Peyer's patch (tissue), 4 donors: ENCODE measurements at regions not wholly inside any gene's neighbourhood (a gene's known extent, or its start where the extent isn't known, plus 50 kb on each side); places are given as distances from the start of the nearest gene placed in this dataset.

Source experiments
- DNase-seq, 3 donors: peaks; one replicate each; pipeline ENCODE4 v3.0.0-alpha.2; 2017 to 2019
- H3K27ac ChIP-seq, 4 donors: fragments of 200-600 bp; sonication (generic); one replicate each; pipeline ENCODE4 v1.5.1; 2016 to 2019
- H3K27me3 ChIP-seq, 2 donors: fragments of 200-600 bp; sonication (generic); one replicate each; pipeline ENCODE4 v1.5.1; 2019
- H3K36me3 ChIP-seq, 3 donors: fragments of 200-600 bp; sonication (generic); one replicate each; pipeline ENCODE4 v1.5.1; 2016 to 2019
- H3K4me1 ChIP-seq, 4 donors: fragments of 200-600 bp; sonication (generic); one replicate each; pipeline ENCODE4 v1.5.1; 2016 to 2019
- H3K4me3 ChIP-seq, 4 donors: fragments of 200-600 bp; sonication (generic); 1 replicate in 3 of 4; 2 replicates in 1 of 4; pipeline ENCODE4 v1.5.1; 2016 to 2019; ENCODE audit warnings: mild to moderate bottlenecking in 1 of 4
- H3K9me3 ChIP-seq, 4 donors: fragments of 200-600 bp; sonication (generic); one replicate each; pipeline ENCODE4 v1.5.1; 2016 to 2019; ENCODE audit warnings: mild to moderate bottlenecking in 1 of 4
- CTCF ChIP-seq, 6 experiments: fragments of 450-650 bp in 4 of 6; fragments of 200-600 bp in 2 of 6; sonication (generic) in 1 of 6; IDR thresholded peaks; one replicate each; pipeline ENCODE4 v1.5.1; 2017 to 2019; ENCODE audit warnings: antibody characterized with exemption in 6 of 6, mild to moderate bottlenecking in 3 of 6, moderate library complexity in 1 of 6
- POLR2A ChIP-seq, 2 donors: fragments of 450-650 bp; IDR thresholded peaks; one replicate each; pipeline ENCODE4 v1.5.1; 2017; ENCODE audit warnings: antibody characterized with exemption in 2 of 2, mild to moderate bottlenecking in 2 of 2, moderate library complexity in 2 of 2

- H3K4me1 ChIP-seq: no peaks in the 10 kb centered on the region
- DNase-seq: no peak
- H3K4me3 ChIP-seq: no peak overlapping the region
- H3K9me3 ChIP-seq: no peaks in the 10 kb centered on the region
- H3K36me3 ChIP-seq: no peaks in the 10 kb centered on the region
- TF ChIP-seq CTCF (IDR thresholded peaks at IDR 0.05): no peak
- TF ChIP-seq POLR2A (IDR thresholded peaks at IDR 0.05): no peak
- no peak overlapping the region for H3K27ac ChIP-seq
- H3K27me3 ChIP-seq: no peaks in the 10 kb centered on the region
These were observed 279.8 kb downstream of the SEC23IP start for GRCh38 chr10:120172356-120172755.

- no peak for DNase-seq
- H3K27me3 ChIP-seq: no peaks in the 10 kb centered on the region
- no peaks in the 10 kb centered on the region for H3K9me3 ChIP-seq
- no peaks in the 10 kb centered on the region for H3K4me1 ChIP-seq
- H3K27ac ChIP-seq: no peak overlapping the region
- H3K4me3 ChIP-seq: no peak overlapping the region
- TF ChIP-seq POLR2A (IDR thresholded peaks at IDR 0.05): no peak
- TF ChIP-seq CTCF (IDR thresholded peaks at IDR 0.05): no peak
- no peaks in the 10 kb centered on the region for H3K36me3 ChIP-seq
These were observed 282.0 kb downstream of the SEC23IP start for GRCh38 chr10:120174491-120174890.

- H3K4me3 ChIP-seq: no peak overlapping the region
- no peak for DNase-seq
- H3K27me3 ChIP-seq: no peaks in the 10 kb centered on the region
- TF ChIP-seq POLR2A (IDR thresholded peaks at IDR 0.05) (no peak), CTCF (IDR thresholded peaks at IDR 0.05) (no peak)
- H3K9me3 ChIP-seq: no peaks in the 10 kb centered on the region
- H3K27ac ChIP-seq: no peak overlapping the region
- H3K36me3 ChIP-seq: no peaks in the 10 kb centered on the region
- H3K4me1 ChIP-seq: no peaks in the 10 kb centered on the region
These were observed 279.7 kb upstream of the PLPP4 start for GRCh38 chr10:120177330-120177729.

GRCh38 chr10:120180160-120180559 lies 276.9 kb upstream of the PLPP4 start:
- TF ChIP-seq CTCF (IDR thresholded peaks at IDR 0.05) (no peak), POLR2A (IDR thresholded peaks at IDR 0.05) (no peak)
- Histone ChIP-seq H3K27ac (no peak overlapping the region), H3K27me3 (no peaks in the 10 kb centered on the region)

GRCh38 chr10:120181154-120181553 lies 275.9 kb upstream of the PLPP4 start:
- Histone ChIP-seq H3K36me3 (no peaks in the 10 kb centered on the region), H3K4me3 (no peak overlapping the region), H3K4me1 (no peaks in the 10 kb centered on the region), H3K27me3 (no peaks in the 10 kb centered on the region), H3K9me3 (no peaks in the 10 kb centered on the region), H3K27ac (no peak overlapping the region)
- TF ChIP-seq CTCF (IDR thresholded peaks at IDR 0.05): no peak
- TF ChIP-seq POLR2A (IDR thresholded peaks at IDR 0.05): no peak
- DNase-seq: no peak

More at GRCh38 chr10:120180160-120180559, 276.9 kb upstream of the PLPP4 start:
- H3K9me3 ChIP-seq: no peaks in the 10 kb centered on the region
- H3K4me3 ChIP-seq: no peak overlapping the region
- DNase-seq: no peak
- no peaks in the 10 kb centered on the region for H3K4me1 ChIP-seq
- no peaks in the 10 kb centered on the region for H3K36me3 ChIP-seq

GRCh38 chr10:120182431-120182830 lies 274.6 kb upstream of the PLPP4 start:
- TF ChIP-seq CTCF (IDR thresholded peaks at IDR 0.05): no peak
- no peaks in the 10 kb centered on the region for H3K9me3 ChIP-seq
- no peaks in the 10 kb centered on the region for H3K36me3 ChIP-seq
- no peaks in the 10 kb centered on the region for H3K4me1 ChIP-seq
- no peak overlapping the region for H3K4me3 ChIP-seq
- no peak overlapping the region for H3K27ac ChIP-seq
- H3K27me3 ChIP-seq: no peaks in the 10 kb centered on the region
- DNase-seq: no peak
